ENCODE measurements at regions not wholly inside any gene's neighbourhood (a gene's known extent, or its start where the extent isn't known, plus 50 kb on each side); places are given as distances from the start of the nearest gene placed in this dataset.
A peak's percentile ranks its signal among the peaks of the same experiment; 100 is the strongest.

DNA sequence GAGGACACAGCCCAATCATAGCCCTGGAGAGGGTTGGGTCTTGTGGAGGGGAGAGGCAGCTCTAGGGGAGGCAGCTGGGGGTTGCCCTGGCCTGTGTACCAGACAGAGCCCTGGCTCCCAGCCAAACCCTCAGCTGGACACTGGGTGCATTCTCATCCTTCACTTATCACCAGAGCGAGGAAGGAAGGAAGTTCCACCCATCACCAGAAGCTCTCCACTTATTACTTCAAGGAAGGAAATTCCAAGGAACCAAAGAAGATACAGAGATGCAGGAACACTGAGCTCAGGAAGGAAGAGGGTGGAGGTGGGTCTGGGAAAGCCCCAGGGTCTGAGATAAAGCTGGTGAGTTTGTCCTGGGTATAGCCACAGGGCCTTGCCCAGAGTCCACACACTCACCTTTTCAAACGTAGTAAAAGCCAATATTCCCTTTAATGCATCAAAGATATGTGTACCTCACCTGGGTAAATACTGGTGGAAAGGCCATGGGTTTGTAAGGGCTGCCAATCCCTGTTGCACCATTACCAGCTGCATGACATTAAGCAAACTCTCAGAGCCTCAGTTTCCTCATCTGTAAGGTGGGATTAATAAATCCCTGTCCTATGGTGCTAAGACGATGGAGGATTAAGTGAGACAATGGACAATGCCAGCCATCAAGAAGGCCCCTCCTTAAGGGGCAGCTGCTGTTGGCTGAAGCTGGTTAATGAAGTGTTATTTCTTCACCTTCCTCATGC is 109.7 kb upstream of the NAA20 start:
- TF ChIP-seq CTCF (IDR thresholded peaks at IDR 0.05; ENCODE audit: extremely low read depth, insufficient read depth, missing control alignments) = no peak
- in situ Hi-C loops (cut with MboI; ENCODE audit: low pct_unique_long_range_greater_than_20kb, low sequenced_read_pairs, unreplicated experiment) = no loop called here
- no peak for DNase-seq (ENCODE audit: low spot score)

DNA sequence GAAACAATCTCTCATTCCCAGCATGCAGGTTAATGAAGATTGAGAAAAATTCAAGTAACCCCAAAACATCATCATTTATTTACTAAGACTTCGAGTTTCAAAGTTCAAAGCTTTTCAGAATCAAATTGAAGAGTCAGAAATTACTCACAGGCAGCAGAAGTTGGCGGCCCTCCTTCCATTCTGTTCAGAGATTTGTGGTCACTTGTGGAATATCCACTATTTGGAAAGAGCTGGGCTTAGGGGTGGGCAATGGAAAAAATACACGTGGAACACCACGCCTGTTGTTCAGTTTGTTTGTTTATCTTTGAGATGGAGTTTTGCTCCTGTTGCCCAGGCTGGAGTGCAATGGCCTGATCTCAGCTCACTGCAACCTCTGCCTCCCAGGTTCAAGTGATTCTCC is 108.6 kb upstream of the NAA20 start:
- no peak for DNase-seq (ENCODE audit: low spot score)
- in situ Hi-C loops (cut with MboI; ENCODE audit: low pct_unique_long_range_greater_than_20kb, low sequenced_read_pairs, unreplicated experiment) = no loop called here
- TF ChIP-seq CTCF (IDR thresholded peaks at IDR 0.05; ENCODE audit: extremely low read depth, insufficient read depth, missing control alignments) = no peak

GRCh38 chr20:19909725-19910124 is 107.4 kb upstream of the NAA20 start:
- in situ Hi-C loops (cut with MboI; ENCODE audit: low pct_unique_long_range_greater_than_20kb, low sequenced_read_pairs, unreplicated experiment) = no loop called here
- TF ChIP-seq CTCF (IDR thresholded peaks at IDR 0.05; ENCODE audit: extremely low read depth, insufficient read depth, missing control alignments) = no peak
- no peak for DNase-seq (ENCODE audit: low spot score)

DNA sequence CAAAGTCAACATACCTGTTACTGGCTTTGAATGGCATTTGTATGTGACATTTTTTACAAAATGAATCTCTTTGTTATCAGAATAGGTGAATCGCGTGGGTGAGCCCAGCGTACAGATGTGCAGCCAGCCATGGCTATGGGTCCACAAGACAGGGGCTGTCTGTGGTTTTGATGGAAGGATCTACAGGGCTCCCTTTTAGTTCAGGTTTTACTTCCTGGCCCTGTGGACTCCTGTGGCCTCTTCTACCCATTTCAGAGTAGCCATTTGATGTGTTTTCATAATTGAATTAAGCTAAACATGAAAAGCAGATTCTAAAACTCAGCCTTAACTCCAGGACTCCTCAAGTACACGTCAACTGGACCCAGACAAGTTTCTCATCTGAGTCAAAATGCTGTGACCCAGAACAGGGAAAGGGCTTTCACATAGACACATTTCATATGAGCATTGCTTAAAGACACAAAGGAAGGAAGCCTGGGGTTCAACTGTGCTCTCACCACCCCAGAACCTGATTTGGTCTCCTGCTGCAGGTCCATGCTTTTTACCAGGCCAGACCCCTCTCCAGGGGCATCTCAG is 105.3 kb upstream of the NAA20 start:
- no peak for TF ChIP-seq CTCF (IDR thresholded peaks at IDR 0.05; ENCODE audit: extremely low read depth, insufficient read depth, missing control alignments)
- in situ Hi-C loops (cut with MboI; ENCODE audit: low pct_unique_long_range_greater_than_20kb, low sequenced_read_pairs, unreplicated experiment) = no loop called here
- peak; percentile 42 for DNase-seq (ENCODE audit: low spot score)

- in situ Hi-C loops (cut with MboI; ENCODE audit: low pct_unique_long_range_greater_than_20kb, low sequenced_read_pairs, unreplicated experiment) = no loop called here
- no peak for TF ChIP-seq CTCF (IDR thresholded peaks at IDR 0.05; ENCODE audit: extremely low read depth, insufficient read depth, missing control alignments)
These were observed 103.8 kb upstream of the NAA20 start for GRCh38 chr20:19913349-19913748.

DNA sequence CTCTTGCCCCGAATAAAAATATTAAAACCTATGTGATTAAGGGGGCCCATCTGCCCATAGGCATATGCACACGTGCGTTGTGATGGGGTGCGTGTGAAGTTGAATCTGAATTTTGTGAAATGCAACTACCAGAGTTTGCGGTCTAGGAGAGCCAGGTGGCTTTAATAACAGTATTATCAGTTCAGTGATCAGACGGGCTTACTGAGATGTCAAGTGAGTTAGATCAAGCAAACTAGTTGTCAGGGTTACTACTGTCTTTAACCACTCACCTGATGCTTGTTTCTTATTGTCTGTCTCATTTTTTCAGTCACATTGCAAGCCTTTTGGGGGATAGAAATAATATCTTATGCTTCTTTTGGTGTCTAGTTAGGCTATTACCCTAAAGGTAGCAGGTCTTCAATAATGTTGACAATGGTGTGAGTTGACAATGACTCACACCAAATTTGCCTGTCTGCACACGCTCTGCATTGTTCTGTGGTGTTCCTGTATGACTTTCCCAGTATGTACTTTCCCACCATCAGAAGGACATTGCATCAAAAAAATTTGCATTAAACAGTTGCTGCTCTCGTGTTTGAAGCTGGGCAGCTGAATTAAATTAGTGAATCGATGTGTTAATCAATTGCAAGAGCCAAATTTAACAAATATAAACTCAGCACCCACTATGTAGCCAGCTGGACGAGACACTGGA is 103.1 kb upstream of the NAA20 start:
- in situ Hi-C loops (cut with MboI; ENCODE audit: low pct_unique_long_range_greater_than_20kb, low sequenced_read_pairs, unreplicated experiment) = no loop called here
- peak; percentile 28 for DNase-seq (ENCODE audit: low spot score)
- TF ChIP-seq CTCF (IDR thresholded peaks at IDR 0.05; ENCODE audit: extremely low read depth, insufficient read depth, missing control alignments) = no peak

More at GRCh38 chr20:19913349-19913748, 103.8 kb upstream of the NAA20 start:
- DNase-seq (ENCODE audit: low spot score) = no peak

All from GM13977 (cell line).